ENCODE measurements at regions not wholly inside any gene's neighbourhood (a gene's known extent, or its start where the extent isn't known, plus 50 kb on each side); places are given as distances from the start of the nearest gene placed in this dataset.

DNA sequence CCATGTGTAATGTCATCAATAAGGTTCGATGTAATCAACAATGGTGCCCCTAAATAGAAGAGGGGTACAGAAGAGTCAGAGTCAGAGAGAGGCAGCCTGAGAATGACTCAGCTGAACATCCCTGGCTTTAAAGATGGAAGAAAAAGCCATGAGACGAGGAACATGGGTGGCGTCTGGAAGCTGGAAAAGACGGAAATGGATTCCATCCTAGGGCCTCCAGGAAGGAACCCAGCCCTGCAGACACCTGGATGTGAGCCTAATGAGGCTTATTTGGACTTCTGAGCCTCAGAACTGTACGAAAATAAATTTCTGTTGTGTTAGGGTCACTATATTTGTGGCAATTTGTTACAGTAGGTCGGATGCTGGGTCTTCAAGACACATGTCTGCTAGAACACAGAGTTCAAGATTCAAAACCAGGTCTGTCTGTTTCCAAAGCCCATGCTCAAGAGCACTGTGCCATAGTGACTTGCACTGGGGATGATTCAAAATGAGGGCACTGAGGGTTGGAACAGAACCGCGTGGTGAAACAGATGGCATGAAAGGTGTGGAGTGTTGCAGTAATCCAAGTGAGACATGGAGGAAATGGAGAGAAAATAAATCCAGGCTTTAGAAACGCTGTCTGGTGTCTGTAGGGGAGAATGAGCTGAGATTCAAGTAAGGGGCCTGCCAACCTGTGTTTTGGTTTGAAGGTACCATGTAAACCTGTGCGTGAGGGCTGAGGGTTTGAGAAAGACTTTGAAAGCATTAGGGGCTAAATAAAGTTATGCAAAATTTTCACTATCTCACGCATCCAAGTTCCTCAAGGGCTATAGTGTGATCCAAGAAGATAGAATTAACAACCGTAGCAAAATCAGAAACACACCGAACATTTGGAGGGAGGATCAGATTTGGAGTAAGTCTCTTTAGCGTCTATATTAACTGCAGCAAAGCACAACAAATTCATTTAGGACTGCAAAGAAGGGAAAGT is 849.1 kb upstream of the AUTS2 start:
- intact Hi-C loops (cut with DNase I): no loop called here
- 83% methylated on average over 14 of the region's 14 CpGs for WGBS
- H3K4me3 ChIP-seq: no peak overlapping the region
- H3K36me3 ChIP-seq: no peaks in the 10 kb centered on the region
- no peak overlapping the region for H3K27ac ChIP-seq (replicated peaks in 1 of 4)
- no peaks in the 10 kb centered on the region for H3K9me3 ChIP-seq
- H3K27me3 ChIP-seq: no peaks in the 10 kb centered on the region
- no peaks in the 10 kb centered on the region for H3K4me1 ChIP-seq
- TF ChIP-seq POLR2AphosphoS5 (IDR thresholded peaks at IDR 0.05) (no peak), EP300 (IDR thresholded peaks at IDR 0.05) (no peak), POLR2A (IDR thresholded peaks at IDR 0.05; ENCODE audit: low read depth) (no peak)
- TF ChIP-seq, protein P1, sequence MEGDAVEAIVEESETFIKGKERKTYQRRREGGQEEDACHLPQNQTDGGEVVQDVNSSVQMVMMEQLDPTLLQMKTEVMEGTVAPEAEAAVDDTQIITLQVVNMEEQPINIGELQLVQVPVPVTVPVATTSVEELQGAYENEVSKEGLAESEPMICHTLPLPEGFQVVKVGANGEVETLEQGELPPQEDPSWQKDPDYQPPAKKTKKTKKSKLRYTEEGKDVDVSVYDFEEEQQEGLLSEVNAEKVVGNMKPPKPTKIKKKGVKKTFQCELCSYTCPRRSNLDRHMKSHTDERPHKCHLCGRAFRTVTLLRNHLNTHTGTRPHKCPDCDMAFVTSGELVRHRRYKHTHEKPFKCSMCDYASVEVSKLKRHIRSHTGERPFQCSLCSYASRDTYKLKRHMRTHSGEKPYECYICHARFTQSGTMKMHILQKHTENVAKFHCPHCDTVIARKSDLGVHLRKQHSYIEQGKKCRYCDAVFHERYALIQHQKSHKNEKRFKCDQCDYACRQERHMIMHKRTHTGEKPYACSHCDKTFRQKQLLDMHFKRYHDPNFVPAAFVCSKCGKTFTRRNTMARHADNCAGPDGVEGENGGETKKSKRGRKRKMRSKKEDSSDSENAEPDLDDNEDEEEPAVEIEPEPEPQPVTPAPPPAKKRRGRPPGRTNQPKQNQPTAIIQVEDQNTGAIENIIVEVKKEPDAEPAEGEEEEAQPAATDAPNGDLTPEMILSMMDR (IDR thresholded peaks at IDR 0.05): no peak
- DNase-seq (ENCODE audit: extremely low spot score): no peak

DNA sequence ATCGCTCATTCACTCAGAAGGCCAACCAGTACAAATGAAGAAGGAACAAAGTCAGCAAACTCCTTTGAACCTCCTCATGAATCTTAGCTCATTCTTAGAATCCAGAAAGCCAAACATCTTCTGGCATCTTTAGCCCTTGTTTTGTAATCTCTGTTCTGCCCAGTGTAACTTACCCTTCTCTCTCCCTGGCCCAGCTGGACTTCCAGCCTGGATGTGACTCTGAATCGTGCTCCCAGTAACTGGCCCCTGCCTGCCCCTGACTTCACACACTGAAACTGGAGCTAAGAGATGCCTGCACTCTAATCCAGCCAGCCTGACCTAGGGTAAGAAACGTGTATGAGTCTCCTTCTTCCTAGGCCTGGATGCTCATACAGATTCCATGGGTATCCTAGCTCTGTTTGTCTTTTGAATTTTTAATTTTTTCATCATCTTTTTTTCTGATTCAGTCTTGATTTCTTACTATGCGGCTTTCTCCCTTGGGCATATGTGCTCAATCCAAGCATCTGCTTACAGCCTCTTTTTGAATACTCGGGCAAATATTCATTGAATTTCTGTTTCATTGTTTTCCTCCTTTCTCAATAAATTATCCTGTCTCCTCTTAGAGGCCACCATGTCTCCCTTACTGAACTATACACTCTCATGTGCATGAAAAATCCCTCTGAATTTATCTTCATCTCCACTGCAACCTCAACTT is 845.6 kb upstream of the AUTS2 start:
- intact Hi-C loops (cut with DNase I): no loop called here
- 66% methylated on average over 5 of the region's 5 CpGs for WGBS

GRCh38 chr7:68754414-68754813 is 843.9 kb upstream of the AUTS2 start:
- H3K27ac ChIP-seq (replicated peaks in 1 of 4): no peak overlapping the region
- no peak for TF ChIP-seq POLR2A (IDR thresholded peaks at IDR 0.05; ENCODE audit: low read depth)
- TF ChIP-seq, protein P1 (IDR thresholded peaks at IDR 0.05): no peak
- TF ChIP-seq EP300 (IDR thresholded peaks at IDR 0.05): no peak
- no peak for TF ChIP-seq POLR2AphosphoS5 (IDR thresholded peaks at IDR 0.05)
- intact Hi-C loops (cut with DNase I): no loop called here
- 95% methylated on average over 2 of the region's 2 CpGs for WGBS
- DNase-seq (ENCODE audit: extremely low spot score): no peak
- no peaks in the 10 kb centered on the region for H3K4me1 ChIP-seq
- H3K27me3 ChIP-seq: no peaks in the 10 kb centered on the region
- no peaks in the 10 kb centered on the region for H3K9me3 ChIP-seq
- no peaks in the 10 kb centered on the region for H3K36me3 ChIP-seq
- H3K4me3 ChIP-seq: no peak overlapping the region

More for the DNA sequence above, 845.6 kb upstream of the AUTS2 start:
- Histone ChIP-seq H3K36me3 (no peaks in the 10 kb centered on the region), H3K27me3 (no peaks in the 10 kb centered on the region), H3K4me3 (no peak overlapping the region), H3K27ac (replicated peaks in 1 of 4) (no peak overlapping the region), H3K9me3 (no peaks in the 10 kb centered on the region), H3K4me1 (no peaks in the 10 kb centered on the region)
- TF ChIP-seq, protein P1 (IDR thresholded peaks at IDR 0.05): no peak
- TF ChIP-seq POLR2AphosphoS5 (IDR thresholded peaks at IDR 0.05) (no peak), EP300 (IDR thresholded peaks at IDR 0.05) (no peak), POLR2A (IDR thresholded peaks at IDR 0.05; ENCODE audit: low read depth) (no peak)
- no peak for DNase-seq (ENCODE audit: extremely low spot score)

- H3K4me1 ChIP-seq: no peaks in the 10 kb centered on the region
- no peak overlapping the region for H3K4me3 ChIP-seq
- 67% methylated on average over 4 of the region's 4 CpGs for WGBS
- peaks cover 0 to 3% (median 0%) of the 10 kb centered on the region in 4 donors for H3K9me3 ChIP-seq
- TF ChIP-seq EP300 (IDR thresholded peaks at IDR 0.05) (no peak), POLR2A (IDR thresholded peaks at IDR 0.05; ENCODE audit: low read depth) (no peak), POLR2AphosphoS5 (IDR thresholded peaks at IDR 0.05) (no peak)
- TF ChIP-seq, protein P1 (IDR thresholded peaks at IDR 0.05): no peak
- no peaks in the 10 kb centered on the region for H3K36me3 ChIP-seq
- no peaks in the 10 kb centered on the region for H3K27me3 ChIP-seq
- intact Hi-C loops (cut with DNase I): no loop called here
- H3K27ac ChIP-seq (replicated peaks in 1 of 4): no peak overlapping the region
- no peak for DNase-seq (ENCODE audit: extremely low spot score)
Observed at GRCh38 chr7:68756986-68757495, 841.2 kb upstream of the AUTS2 start.

All from esophagus muscularis mucosa (tissue), 4 donors.